ENCODE measurements at regions not wholly inside any gene's neighbourhood (a gene's known extent, or its start where the extent isn't known, plus 50 kb on each side); places are given as distances from the start of the nearest gene placed in this dataset.
"Not testable (repeated sequence)": the region's sequence is repeated elsewhere in the genome, so short reads cannot be mapped to it uniquely, and the experiment has no call there.

GRCh38 chr7:41567031-41567730 is 135.7 kb downstream of the INHBA start:
- intact Hi-C loops (cut with DNase I) = no loop called here
- Histone ChIP-seq H3K9me3 (no peaks in the 10 kb centered on the region), H3K27ac (no peak overlapping the region), H3K36me3 (no peaks in the 10 kb centered on the region), H3K4me3 (no peak overlapping the region), H3K27me3 (ENCODE audit: low read depth) (no peaks in the 10 kb centered on the region), H3K4me1 (no peaks in the 10 kb centered on the region)
- TF ChIP-seq CTCF (IDR thresholded peaks at IDR 0.05) = no peak
- ATAC-seq (peak in 1 of 2 donors; percentile 27), DNase-seq (no peak)

- ATAC-seq = no peak
- no peaks in the 10 kb centered on the region for H3K9me3 ChIP-seq
- DNase-seq = no peak
- H3K27me3 ChIP-seq (ENCODE audit: low read depth) = no peaks in the 10 kb centered on the region
- H3K4me1 ChIP-seq = no peaks in the 10 kb centered on the region
- H3K27ac ChIP-seq = no peak overlapping the region
- intact Hi-C loops (cut with DNase I) = no loop called here
- TF ChIP-seq CTCF (IDR thresholded peaks at IDR 0.05) = no peak
- H3K4me3 ChIP-seq = no peak overlapping the region
- no peaks in the 10 kb centered on the region for H3K36me3 ChIP-seq
Observed at GRCh38 chr7:41566581-41566980, 136.3 kb downstream of the INHBA start.

- no peak for DNase-seq
- H3K27me3 ChIP-seq (ENCODE audit: low read depth) = no peaks in the 10 kb centered on the region
- no peaks in the 10 kb centered on the region for H3K9me3 ChIP-seq
- ATAC-seq = no peak
- H3K36me3 ChIP-seq = no peaks in the 10 kb centered on the region
- no peak overlapping the region for H3K27ac ChIP-seq
- no peaks in the 10 kb centered on the region for H3K4me1 ChIP-seq
- TF ChIP-seq CTCF (IDR thresholded peaks at IDR 0.05) = no peak
- intact Hi-C loops (cut with DNase I) = no loop called here
- no peak overlapping the region for H3K4me3 ChIP-seq
Observed at GRCh38 chr7:41565655-41566054, 137.2 kb downstream of the INHBA start.

- ATAC-seq (no peak), DNase-seq (no peak)
- H3K4me1 ChIP-seq = no peaks in the 10 kb centered on the region
- no peak overlapping the region for H3K4me3 ChIP-seq
- no peaks in the 10 kb centered on the region for H3K9me3 ChIP-seq
- H3K27me3 ChIP-seq (ENCODE audit: low read depth) = no peaks in the 10 kb centered on the region
- no peaks in the 10 kb centered on the region for H3K36me3 ChIP-seq
- intact Hi-C loops (cut with DNase I) = no loop called here
- no peak overlapping the region for H3K27ac ChIP-seq
- no peak for TF ChIP-seq CTCF (IDR thresholded peaks at IDR 0.05)
Observed at GRCh38 chr7:41559426-41559825, 143.5 kb downstream of the INHBA start.

- no peaks in the 10 kb centered on the region for H3K9me3 ChIP-seq
- ATAC-seq (no peak), DNase-seq (no peak)
- H3K4me1 ChIP-seq = no peaks in the 10 kb centered on the region
- intact Hi-C loops (cut with DNase I) = no loop called here
- H3K27ac ChIP-seq = no peak overlapping the region
- H3K36me3 ChIP-seq = no peaks in the 10 kb centered on the region
- no peak for TF ChIP-seq CTCF (IDR thresholded peaks at IDR 0.05)
- no peaks in the 10 kb centered on the region for H3K27me3 ChIP-seq (ENCODE audit: low read depth)
- no peak overlapping the region for H3K4me3 ChIP-seq
Observed at GRCh38 chr7:41554481-41554880, 148.4 kb downstream of the INHBA start.

GRCh38 chr7:41550046-41550445 is 152.8 kb downstream of the INHBA start:
- intact Hi-C loops (cut with DNase I); H3K27me3 ChIP-seq (ENCODE audit: low read depth); DNase-seq; ATAC-seq; H3K27ac ChIP-seq; H3K4me3 ChIP-seq; H3K4me1 ChIP-seq; H3K36me3 ChIP-seq; H3K9me3 ChIP-seq: not testable (repeated sequence)
